Panc1 (cell line): ENCODE measurements at regions not wholly inside any gene's neighbourhood (a gene's known extent, or its start where the extent isn't known, plus 50 kb on each side); places are given as distances from the start of the nearest gene placed in this dataset.

Experiments used
- POLR2AphosphoS5 ChIP-seq: IDR thresholded peaks from 2 replicates; pipeline ENCODE4 v1.6.1; 2012; ENCODE audit warnings: mild to moderate bottlenecking, low read depth, low read length, moderate library complexity
- SIN3A ChIP-seq: IDR thresholded peaks from 2 replicates; pipeline ENCODE4 v1.6.1; 2012; ENCODE audit warnings: low read depth, mild to moderate bottlenecking, low read length, moderate library complexity, borderline replicate concordance; ENCODE audit not compliant: insufficient read depth
- TCF7L2 ChIP-seq: IDR thresholded peaks from 2 replicates; pipeline ENCODE4 v1.6.1; 2011; ENCODE audit warnings: mild to moderate bottlenecking, low read depth, low read length, inconsistent platforms
- TF ChIP-seq, protein P1 (sequence below): fragments of 450-650 bp; IDR thresholded peaks from 2 replicates; pipeline ENCODE4 v1.5.1; 2017; ENCODE audit warnings: mild to moderate bottlenecking
- TF ChIP-seq, protein P2 (sequence below), 2 experiments: IDR thresholded peaks; 2 replicates each; pipeline ENCODE4 v1.6.1; 2011 to 2012; ENCODE audit warnings: low read depth in 2 of 2, control low read depth in 1 of 2, low read length in 1 of 2, mild to moderate bottlenecking in 1 of 2, moderate library complexity in 1 of 2; ENCODE audit not compliant: insufficient read depth in 1 of 2

DNA sequence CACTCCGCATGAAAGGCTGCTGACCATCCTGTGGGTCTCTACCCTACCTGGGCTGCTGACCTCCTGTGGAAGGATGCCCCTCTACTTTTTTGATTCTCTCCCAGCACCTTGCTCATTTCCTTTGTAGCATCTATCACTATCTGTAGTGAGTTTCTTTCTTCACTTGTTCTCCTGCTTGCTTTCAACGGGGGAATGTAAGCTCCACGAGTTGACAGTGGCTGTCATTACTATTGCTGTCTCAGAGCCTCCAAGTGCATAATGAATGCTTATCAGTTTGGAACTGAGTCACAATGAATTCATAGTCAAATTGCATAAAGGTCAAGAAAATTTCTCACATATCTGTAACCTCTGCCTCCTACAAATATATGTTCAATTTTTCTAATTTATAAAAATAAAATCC, 477.7 kb downstream of the PLCL1 start:
- TF ChIP-seq, protein P1, sequence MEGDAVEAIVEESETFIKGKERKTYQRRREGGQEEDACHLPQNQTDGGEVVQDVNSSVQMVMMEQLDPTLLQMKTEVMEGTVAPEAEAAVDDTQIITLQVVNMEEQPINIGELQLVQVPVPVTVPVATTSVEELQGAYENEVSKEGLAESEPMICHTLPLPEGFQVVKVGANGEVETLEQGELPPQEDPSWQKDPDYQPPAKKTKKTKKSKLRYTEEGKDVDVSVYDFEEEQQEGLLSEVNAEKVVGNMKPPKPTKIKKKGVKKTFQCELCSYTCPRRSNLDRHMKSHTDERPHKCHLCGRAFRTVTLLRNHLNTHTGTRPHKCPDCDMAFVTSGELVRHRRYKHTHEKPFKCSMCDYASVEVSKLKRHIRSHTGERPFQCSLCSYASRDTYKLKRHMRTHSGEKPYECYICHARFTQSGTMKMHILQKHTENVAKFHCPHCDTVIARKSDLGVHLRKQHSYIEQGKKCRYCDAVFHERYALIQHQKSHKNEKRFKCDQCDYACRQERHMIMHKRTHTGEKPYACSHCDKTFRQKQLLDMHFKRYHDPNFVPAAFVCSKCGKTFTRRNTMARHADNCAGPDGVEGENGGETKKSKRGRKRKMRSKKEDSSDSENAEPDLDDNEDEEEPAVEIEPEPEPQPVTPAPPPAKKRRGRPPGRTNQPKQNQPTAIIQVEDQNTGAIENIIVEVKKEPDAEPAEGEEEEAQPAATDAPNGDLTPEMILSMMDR: no peak
- TF ChIP-seq, protein P2, sequence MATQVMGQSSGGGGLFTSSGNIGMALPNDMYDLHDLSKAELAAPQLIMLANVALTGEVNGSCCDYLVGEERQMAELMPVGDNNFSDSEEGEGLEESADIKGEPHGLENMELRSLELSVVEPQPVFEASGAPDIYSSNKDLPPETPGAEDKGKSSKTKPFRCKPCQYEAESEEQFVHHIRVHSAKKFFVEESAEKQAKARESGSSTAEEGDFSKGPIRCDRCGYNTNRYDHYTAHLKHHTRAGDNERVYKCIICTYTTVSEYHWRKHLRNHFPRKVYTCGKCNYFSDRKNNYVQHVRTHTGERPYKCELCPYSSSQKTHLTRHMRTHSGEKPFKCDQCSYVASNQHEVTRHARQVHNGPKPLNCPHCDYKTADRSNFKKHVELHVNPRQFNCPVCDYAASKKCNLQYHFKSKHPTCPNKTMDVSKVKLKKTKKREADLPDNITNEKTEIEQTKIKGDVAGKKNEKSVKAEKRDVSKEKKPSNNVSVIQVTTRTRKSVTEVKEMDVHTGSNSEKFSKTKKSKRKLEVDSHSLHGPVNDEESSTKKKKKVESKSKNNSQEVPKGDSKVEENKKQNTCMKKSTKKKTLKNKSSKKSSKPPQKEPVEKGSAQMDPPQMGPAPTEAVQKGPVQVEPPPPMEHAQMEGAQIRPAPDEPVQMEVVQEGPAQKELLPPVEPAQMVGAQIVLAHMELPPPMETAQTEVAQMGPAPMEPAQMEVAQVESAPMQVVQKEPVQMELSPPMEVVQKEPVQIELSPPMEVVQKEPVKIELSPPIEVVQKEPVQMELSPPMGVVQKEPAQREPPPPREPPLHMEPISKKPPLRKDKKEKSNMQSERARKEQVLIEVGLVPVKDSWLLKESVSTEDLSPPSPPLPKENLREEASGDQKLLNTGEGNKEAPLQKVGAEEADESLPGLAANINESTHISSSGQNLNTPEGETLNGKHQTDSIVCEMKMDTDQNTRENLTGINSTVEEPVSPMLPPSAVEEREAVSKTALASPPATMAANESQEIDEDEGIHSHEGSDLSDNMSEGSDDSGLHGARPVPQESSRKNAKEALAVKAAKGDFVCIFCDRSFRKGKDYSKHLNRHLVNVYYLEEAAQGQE (IDR thresholded peaks at IDR 0.05; ENCODE audit: insufficient read depth in 1 of 2, low read depth in 2 of 2, low read length in 1 of 2): no peak
- TF ChIP-seq SIN3A (no peak), POLR2AphosphoS5 (no peak), TCF7L2 (no peak)
